ENCODE measurements at regions not wholly inside any gene's neighbourhood (a gene's known extent, or its start where the extent isn't known, plus 50 kb on each side); places are given as distances from the start of the nearest gene placed in this dataset.
"Not testable (repeated sequence)": the region's sequence is repeated elsewhere in the genome, so short reads cannot be mapped to it uniquely, and the experiment has no call there.

GRCh38 chr2:242054881-242055801 lies 185.6 kb downstream of the RTP5 start:
- DNase-seq = no peak

- no peak for DNase-seq
Observed at GRCh38 chr2:242056026-242056425, 186.5 kb downstream of the RTP5 start.

- no peak for DNase-seq
Observed at GRCh38 chr2:242056785-242057184, 187.3 kb downstream of the RTP5 start.

GRCh38 chr2:242057379-242058040 lies 188.0 kb downstream of the RTP5 start:
- DNase-seq = no peak

GRCh38 chr2:242058116-242058680 lies 188.7 kb downstream of the RTP5 start:
- DNase-seq = no peak

- no peak for DNase-seq
Observed at GRCh38 chr2:242059566-242059965, 190.0 kb downstream of the RTP5 start.

GRCh38 chr2:242060212-242060835 lies 190.8 kb downstream of the RTP5 start:
- no peak for DNase-seq

- not testable (repeated sequence) for DNase-seq
Observed at GRCh38 chr2:242061930-242062329, 192.4 kb downstream of the RTP5 start.

- DNase-seq = no peak
Observed at GRCh38 chr2:242063436-242063835, 193.9 kb downstream of the RTP5 start.

GRCh38 chr2:242063850-242064249 lies 194.3 kb downstream of the RTP5 start:
- no peak for DNase-seq

GRCh38 chr2:242064364-242065250 lies 195.1 kb downstream of the RTP5 start:
- DNase-seq = no peak

GRCh38 chr2:242065426-242065825 lies 195.9 kb downstream of the RTP5 start:
- no peak for DNase-seq

GRCh38 chr2:242069018-242069417 lies 199.5 kb downstream of the RTP5 start:
- DNase-seq = no peak

- DNase-seq = not testable (repeated sequence)
Observed at GRCh38 chr2:242069938-242070395, 200.4 kb downstream of the RTP5 start.

GRCh38 chr2:242070726-242071125 lies 201.2 kb downstream of the RTP5 start:
- not testable (repeated sequence) for DNase-seq

GRCh38 chr2:242071377-242071776 lies 201.8 kb downstream of the RTP5 start:
- not testable (repeated sequence) for DNase-seq

GRCh38 chr2:242071936-242072335 lies 202.4 kb downstream of the RTP5 start:
- DNase-seq = not testable (repeated sequence)

GRCh38 chr2:242075168-242075567 lies 205.6 kb downstream of the RTP5 start:
- DNase-seq = no peak

- no peak for DNase-seq
Observed at GRCh38 chr2:242075696-242076095, 206.2 kb downstream of the RTP5 start.

- not testable (repeated sequence) for DNase-seq
Observed at GRCh38 chr2:242076184-242076583, 206.7 kb downstream of the RTP5 start.

GRCh38 chr2:242078426-242078825 lies 208.9 kb downstream of the RTP5 start:
- DNase-seq = not testable (repeated sequence)

- not testable (repeated sequence) for DNase-seq
Observed at GRCh38 chr2:242079792-242080191, 210.3 kb downstream of the RTP5 start.

Data from CD4-positive, alpha-beta T cell treated with Interleukin-15 for 1 hour (primary cell).